ENCODE measurements at regions not wholly inside any gene's neighbourhood (a gene's known extent, or its start where the extent isn't known, plus 50 kb on each side); places are given as distances from the start of the nearest gene placed in this dataset.

- TF ChIP-seq CTCF (IDR thresholded peaks at IDR 0.05; ENCODE audit: insufficient read depth, low read depth, low read length), result no peak
- TF ChIP-seq EZH2 (IDR thresholded peaks at IDR 0.05; ENCODE audit: insufficient read depth, low read length), result no peak
Observed at GRCh38 chr3:95215437-95215957, 1152.6 kb downstream of the NSUN3 start.

All from astrocyte (in vitro differentiated cells and primary cell).